ENCODE measurements at regions not wholly inside any gene's neighbourhood (a gene's known extent, or its start where the extent isn't known, plus 50 kb on each side); places are given as distances from the start of the nearest gene placed in this dataset.

DNA sequence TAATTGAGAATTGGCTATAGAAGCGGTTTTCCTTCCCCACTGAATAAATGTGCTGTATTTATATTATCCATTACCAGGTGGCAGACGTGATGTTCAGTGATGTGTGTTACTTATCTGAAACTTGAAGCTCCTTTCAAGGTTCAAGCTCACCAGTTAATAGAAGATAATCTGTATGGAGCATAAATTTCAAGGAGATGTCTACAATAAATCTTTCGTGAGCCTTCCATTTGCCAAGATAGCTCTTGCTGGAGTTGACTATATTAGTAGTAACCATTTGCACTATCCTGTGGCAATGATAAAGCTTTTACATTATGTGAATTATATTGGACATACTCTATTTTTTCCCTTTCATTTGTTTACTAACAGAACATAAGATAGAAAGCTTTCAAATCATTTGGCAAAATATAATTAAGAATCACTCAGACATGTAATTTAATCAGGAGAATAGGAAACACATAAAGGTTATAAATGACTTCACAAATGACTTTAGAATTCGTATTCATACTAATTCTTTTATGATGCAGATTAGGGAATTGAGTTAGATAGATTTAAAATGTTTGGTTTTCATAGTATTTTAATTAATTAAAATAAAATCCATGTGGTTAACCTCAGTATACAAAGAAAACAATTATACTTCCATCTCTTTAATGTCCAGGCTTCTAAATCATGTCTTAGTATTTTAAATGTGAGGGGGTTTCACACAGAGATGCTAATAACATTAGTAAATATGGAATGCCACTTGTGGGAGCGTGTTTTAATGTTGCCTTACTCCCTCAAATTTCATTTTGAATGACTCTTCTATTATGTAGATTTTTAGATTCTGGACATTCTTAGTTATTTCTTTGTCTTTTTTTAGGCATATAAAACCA lies 664.4 kb upstream of the CDH8 start:
- TF ChIP-seq SIN3A (IDR thresholded peaks at IDR 0.05; ENCODE audit: borderline replicate concordance, insufficient read depth, low read length) (no peak), POLR2AphosphoS5 (IDR thresholded peaks at IDR 0.05; ENCODE audit: low read depth, low read length) (no peak), TAF1 (IDR thresholded peaks at IDR 0.05; ENCODE audit: borderline replicate concordance, insufficient read depth, low read length) (no peak)

All from PFSK-1 (cell line).